NT2/D1 (cell line): ENCODE measurements at regions not wholly inside any gene's neighbourhood (a gene's known extent, or its start where the extent isn't known, plus 50 kb on each side); places are given as distances from the start of the nearest gene placed in this dataset.

Experiments
- DNase-seq: peaks from one replicate; pipeline ENCODE4 v3.0.0-alpha.2; 2011; ENCODE audit warnings: low read depth, low spot score
- H3K27me3 ChIP-seq: 2 replicates; pipeline ENCODE4 v1.6.0; 2011; ENCODE audit warnings: mild to moderate bottlenecking; ENCODE audit not compliant: insufficient read length, insufficient read depth
- H3K36me3 ChIP-seq: 2 replicates; pipeline ENCODE4 v1.6.1; 2011; ENCODE audit warnings: mild to moderate bottlenecking, low read length, mixed read lengths; ENCODE audit not compliant: insufficient read depth, insufficient read length
- H3K4me1 ChIP-seq: 2 replicates; pipeline ENCODE4 v1.5.1; 2011; ENCODE audit not compliant: insufficient read depth, insufficient read length
- H3K4me3 ChIP-seq: 2 replicates; pipeline ENCODE4 v1.5.1; 2011; ENCODE audit warnings: low read depth; ENCODE audit not compliant: insufficient read length
- H3K9ac ChIP-seq: 2 replicates; pipeline ENCODE4 v1.6.0; 2011; ENCODE audit warnings: low read depth; ENCODE audit not compliant: insufficient read length
- H3K9me3 ChIP-seq: 2 replicates; pipeline ENCODE4 v1.5.1; 2011; ENCODE audit warnings: mild to moderate bottlenecking, low read length; ENCODE audit not compliant: insufficient read depth
- SUZ12 ChIP-seq: IDR thresholded peaks from 2 replicates; pipeline ENCODE4 v1.6.1; 2011; ENCODE audit not compliant: insufficient read length, insufficient read depth; ENCODE audit errors: extremely low read depth
- YY1 ChIP-seq: IDR thresholded peaks from 2 replicates; pipeline ENCODE4 v1.6.1; 2011; ENCODE audit not compliant: insufficient read length, insufficient read depth
- ZNF274 ChIP-seq: IDR thresholded peaks from 2 replicates; pipeline ENCODE4 v1.6.1; 2011; ENCODE audit warnings: mild to moderate bottlenecking, low read depth, low read length

DNA sequence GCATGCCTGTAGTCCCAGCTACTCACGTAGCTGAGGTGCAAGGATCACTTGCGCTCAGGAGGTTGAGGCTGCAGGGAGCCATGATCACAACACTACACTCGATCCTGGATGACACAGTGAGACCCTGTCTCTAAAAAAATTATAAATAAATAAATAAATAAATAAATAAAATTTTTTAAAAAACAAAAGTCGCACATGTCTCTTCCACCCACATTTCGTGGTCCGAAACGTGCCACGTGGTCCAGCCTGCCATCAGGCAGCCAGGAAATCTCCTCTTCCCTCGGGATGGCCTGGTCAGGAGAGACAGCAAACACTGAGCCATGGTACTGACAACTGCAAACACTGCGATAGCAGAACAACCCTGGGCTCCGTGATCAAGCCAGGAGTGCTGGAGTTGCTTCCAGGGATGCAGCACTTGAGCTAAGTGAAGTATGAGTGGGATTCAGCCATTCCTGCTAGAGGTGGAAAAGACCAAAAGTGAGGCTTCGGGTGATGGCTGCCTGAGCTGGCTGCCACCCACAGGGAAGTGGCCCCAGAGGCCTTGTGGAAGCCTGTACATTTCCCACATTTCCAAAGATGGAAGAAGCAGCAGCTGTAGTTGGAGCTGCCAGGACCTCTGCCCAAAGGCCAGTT lies 193.1 kb downstream of the SMAD2 start:
- TF ChIP-seq SUZ12 (no peak), YY1 (no peak), ZNF274 (no peak)
- H3K36me3 ChIP-seq, result no peaks in the 10 kb centered on the region
- no peak for DNase-seq
- no peak overlapping the region for H3K9ac ChIP-seq
- H3K27me3 ChIP-seq, result no peaks in the 10 kb centered on the region
- H3K4me3 ChIP-seq, result no peak overlapping the region
- no peaks in the 10 kb centered on the region; the same call in 1 of the 2 replicates for H3K9me3 ChIP-seq
- no peaks in the 10 kb centered on the region for H3K4me1 ChIP-seq

DNA sequence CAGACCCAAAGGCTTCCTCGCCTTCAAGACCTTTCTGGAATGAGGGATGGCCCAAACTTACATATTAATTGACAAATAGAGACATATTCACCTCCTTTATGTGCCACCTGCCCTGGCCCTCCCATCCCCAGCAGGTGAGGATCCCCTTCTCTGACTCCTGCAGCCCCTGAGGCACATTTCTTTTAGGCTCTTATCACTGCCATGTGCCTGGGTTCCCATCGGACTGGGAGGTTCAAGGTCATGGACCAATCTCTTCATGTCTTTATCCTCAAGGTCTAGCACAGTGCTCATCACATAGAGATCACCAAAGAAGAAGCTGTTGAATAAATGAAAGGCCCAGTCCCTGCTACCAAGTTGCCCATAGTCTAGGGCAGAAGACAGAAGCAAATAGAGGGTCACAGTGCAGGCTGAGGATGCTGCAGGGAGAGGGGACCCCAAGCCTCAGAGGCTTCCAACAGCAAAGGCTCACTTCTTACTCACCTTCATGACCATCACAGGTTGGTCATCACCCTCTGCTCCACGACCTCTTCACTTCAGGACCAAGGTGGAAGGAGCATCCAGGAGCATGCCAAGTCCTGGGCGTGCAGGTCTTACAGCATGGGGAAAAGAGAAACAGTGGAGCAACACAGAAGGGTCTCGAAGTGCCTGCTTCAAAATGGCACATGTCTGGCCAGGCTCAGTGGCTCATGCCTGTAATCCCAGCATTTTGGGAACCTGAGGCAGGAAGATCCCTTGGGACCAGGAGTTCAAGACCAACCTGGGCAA lies 193.9 kb downstream of the SMAD2 start:
- no peaks in the 10 kb centered on the region for H3K4me1 ChIP-seq
- no peaks in the 10 kb centered on the region for H3K36me3 ChIP-seq
- TF ChIP-seq ZNF274, result no peak
- no peak for TF ChIP-seq SUZ12
- TF ChIP-seq YY1, result no peak
- DNase-seq, result no peak
- no peaks in the 10 kb centered on the region; the same call in 1 of the 2 replicates for H3K9me3 ChIP-seq
- H3K27me3 ChIP-seq, result no peaks in the 10 kb centered on the region
- no peak overlapping the region for H3K9ac ChIP-seq
- no peak overlapping the region for H3K4me3 ChIP-seq

DNA sequence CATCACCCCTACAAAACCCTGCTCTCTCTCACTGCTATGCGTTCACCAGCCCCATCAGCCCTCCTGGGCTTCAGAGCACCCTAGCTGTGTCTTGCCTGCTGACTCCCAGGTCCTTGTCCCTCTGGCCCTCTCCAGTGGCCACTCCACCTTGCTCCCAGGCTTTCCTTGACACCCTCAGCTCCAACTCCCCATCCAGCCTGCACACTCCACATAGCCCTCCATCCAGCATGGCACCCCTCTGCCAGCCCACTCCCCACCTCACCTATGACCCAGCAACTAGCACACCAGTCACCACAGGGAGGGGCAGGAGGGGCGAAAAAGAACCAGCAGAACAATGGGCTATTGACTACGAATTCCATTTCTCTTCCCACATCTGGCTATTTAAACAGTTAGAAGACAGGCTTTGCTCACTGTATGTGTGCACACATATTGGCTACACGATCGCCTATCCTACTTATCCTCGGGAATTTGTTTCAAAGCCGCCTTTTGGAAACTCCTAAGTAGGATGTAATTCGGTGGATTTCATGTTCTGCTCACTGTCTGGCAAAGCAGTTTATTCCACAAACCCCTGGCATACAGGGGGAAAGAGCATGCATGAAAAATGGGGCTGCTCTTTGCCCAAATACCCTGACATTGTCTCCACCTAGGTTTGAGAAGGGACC lies 195.3 kb downstream of the SMAD2 start:
- TF ChIP-seq SUZ12, result no peak
- no peak for TF ChIP-seq ZNF274
- no peak for TF ChIP-seq YY1
- Histone ChIP-seq H3K9me3 (no peaks in the 10 kb centered on the region; the same call in 1 of the 2 replicates), H3K4me1 (no peaks in the 10 kb centered on the region)

DNA sequence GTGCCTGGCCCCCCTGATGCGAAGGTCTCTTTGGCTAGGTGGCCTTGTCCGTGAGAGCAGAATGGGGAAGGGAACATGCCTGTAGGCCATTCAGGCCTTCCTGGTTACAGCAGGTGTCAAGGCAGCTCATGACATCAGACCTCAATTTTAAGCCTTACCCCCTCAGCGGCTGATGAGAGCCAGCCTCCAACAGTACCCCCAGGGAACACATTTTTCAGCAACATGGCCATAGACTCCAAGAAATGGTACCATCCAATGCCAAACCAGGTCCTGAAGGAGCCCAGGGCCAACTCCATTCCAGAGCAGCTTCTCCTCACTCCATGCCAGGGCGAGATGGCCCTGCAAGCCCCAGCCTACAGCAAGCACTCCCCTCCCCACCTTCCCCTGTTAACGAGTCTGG lies 199.2 kb downstream of the SMAD2 start:
- no peaks in the 10 kb centered on the region for H3K4me1 ChIP-seq
- TF ChIP-seq YY1, result no peak
- TF ChIP-seq SUZ12, result no peak
- TF ChIP-seq ZNF274, result no peak
- DNase-seq, result no peak
- H3K9me3 ChIP-seq, result no peaks in the 10 kb centered on the region
- H3K36me3 ChIP-seq, result no peaks in the 10 kb centered on the region
- H3K9ac ChIP-seq, result no peak overlapping the region
- H3K27me3 ChIP-seq, result no peaks in the 10 kb centered on the region
- H3K4me3 ChIP-seq, result no peak overlapping the region

More for the DNA sequence above, 195.3 kb downstream of the SMAD2 start:
- Histone ChIP-seq H3K27me3 (no peaks in the 10 kb centered on the region), H3K36me3 (no peaks in the 10 kb centered on the region), H3K9ac (no peak overlapping the region), H3K4me3 (no peak overlapping the region)
- DNase-seq, result no peak

DNA sequence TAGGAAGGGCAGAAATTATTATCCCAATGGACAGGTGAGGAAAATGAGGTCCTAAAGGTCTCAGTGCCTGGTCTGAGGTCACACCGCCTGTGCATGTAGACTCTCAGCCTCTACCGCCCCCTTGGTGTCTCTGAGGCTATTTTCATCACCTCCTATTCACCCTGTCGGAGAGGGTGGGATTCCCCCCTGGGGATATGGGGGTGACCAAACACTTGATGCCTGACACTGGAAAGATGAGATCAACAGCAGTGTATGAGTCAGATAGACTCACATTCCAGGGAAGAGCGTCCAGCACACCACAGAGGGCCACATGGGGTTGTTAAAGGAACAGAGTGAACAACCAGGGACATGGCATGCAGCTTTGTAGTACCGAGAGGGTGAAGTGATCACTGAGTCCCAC lies 199.7 kb downstream of the SMAD2 start:
- TF ChIP-seq YY1 (no peak), ZNF274 (no peak), SUZ12 (no peak)
- DNase-seq, result no peak
- no peak overlapping the region for H3K4me3 ChIP-seq
- H3K9me3 ChIP-seq, result no peaks in the 10 kb centered on the region
- no peak overlapping the region for H3K9ac ChIP-seq
- no peaks in the 10 kb centered on the region for H3K4me1 ChIP-seq
- no peaks in the 10 kb centered on the region for H3K27me3 ChIP-seq
- no peaks in the 10 kb centered on the region for H3K36me3 ChIP-seq

DNA sequence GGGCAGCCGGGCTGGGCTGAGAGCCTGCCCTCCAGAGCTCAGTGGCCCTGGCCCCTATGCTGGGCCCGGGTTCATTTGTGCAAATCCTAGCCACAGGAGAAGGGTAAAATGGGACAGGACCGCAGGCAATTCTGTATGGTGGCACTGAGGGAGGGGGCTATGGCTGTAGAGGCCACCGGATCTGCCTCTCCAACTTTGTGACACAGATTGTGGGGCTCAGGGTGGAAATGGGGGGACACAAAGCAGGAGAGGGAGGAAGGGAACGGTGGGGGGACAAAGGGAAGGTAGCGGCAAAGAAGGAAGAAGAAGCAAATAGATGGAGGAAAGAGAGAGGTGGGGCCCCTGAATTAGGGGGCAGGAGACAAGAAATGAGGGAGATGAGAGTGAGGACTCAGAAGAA lies 201.1 kb downstream of the SMAD2 start:
- H3K9me3 ChIP-seq, result no peaks in the 10 kb centered on the region
- no peak overlapping the region for H3K9ac ChIP-seq
- no peaks in the 10 kb centered on the region for H3K36me3 ChIP-seq
- no peaks in the 10 kb centered on the region for H3K27me3 ChIP-seq
- TF ChIP-seq YY1, result no peak
- no peak for TF ChIP-seq SUZ12
- no peak for TF ChIP-seq ZNF274
- H3K4me1 ChIP-seq, result no peaks in the 10 kb centered on the region
- no peak for DNase-seq
- H3K4me3 ChIP-seq, result no peak overlapping the region

DNA sequence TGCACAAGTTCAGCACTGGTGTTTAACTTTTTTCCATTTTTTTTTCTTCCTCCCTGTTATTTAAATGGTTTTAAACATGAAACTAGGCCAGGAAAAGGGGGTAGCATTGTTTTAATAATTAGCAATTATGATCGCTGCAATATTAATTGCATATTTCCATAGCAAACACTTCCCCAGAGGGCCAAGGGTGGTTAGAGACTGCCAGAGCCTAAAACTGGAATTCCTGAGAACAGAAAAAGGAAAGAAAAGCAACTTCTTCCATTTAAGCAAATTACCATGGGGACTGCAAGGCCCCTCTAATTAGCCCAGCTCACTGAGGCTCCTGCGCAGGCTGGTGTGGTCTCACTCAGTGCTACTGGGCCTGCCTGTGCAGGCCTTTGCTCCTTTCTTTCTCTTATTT lies 201.5 kb downstream of the SMAD2 start:
- no peaks in the 10 kb centered on the region for H3K9me3 ChIP-seq
- no peaks in the 10 kb centered on the region for H3K27me3 ChIP-seq
- no peak overlapping the region for H3K4me3 ChIP-seq
- TF ChIP-seq SUZ12, result no peak
- no peak for DNase-seq
- no peaks in the 10 kb centered on the region for H3K36me3 ChIP-seq
- H3K9ac ChIP-seq, result no peak overlapping the region
- no peaks in the 10 kb centered on the region for H3K4me1 ChIP-seq
